A673 (cell line): ENCODE measurements at regions not wholly inside any gene's neighbourhood (a gene's known extent, or its start where the extent isn't known, plus 50 kb on each side); places are given as distances from the start of the nearest gene placed in this dataset.

ENCODE experiments used
- BruUV-seq: library from RNA; stranded (reverse); fragments of 400-500 nt; replicated peaks from 2 replicates; lab custom pipeline; 2021; lab: Mats Ljungman, UMichigan
- CTCF ChIA-PET: fragments of 300-600 bp; sonication (Branson Sonifier 250); formaldehyde crosslinking; loops from one replicate; lab custom pipeline; 2022; ENCODE audit warnings: antibody characterized with exemption; lab: Charles Lee
- POLR2A ChIA-PET: fragments of 300-600 bp; sonication (Branson Sonifier 250); formaldehyde crosslinking; loops from one replicate; lab custom pipeline; 2022; ENCODE audit warnings: antibody characterized with exemption; ENCODE audit not compliant: low non-redundant PET; lab: Charles Lee
- DNase-seq: peaks from one replicate; pipeline ENCODE4 v3.0.0-alpha.2; 2015; ENCODE audit warnings: low spot score
- H3K27ac ChIP-seq: fragments of 200-600 bp; sonication (generic); 2 replicates; pipeline ENCODE4 v1.5.1; 2016; ENCODE audit warnings: mixed run types, low read depth, mild to moderate bottlenecking, mixed read lengths, antibody characterized with exemption, low read length; ENCODE audit not compliant: poor library complexity, severe bottlenecking
- H3K27me3 ChIP-seq: fragments of 200-600 bp; sonication (generic); replicated peaks from 2 replicates; pipeline ENCODE4 v1.6.1; 2017; ENCODE audit warnings: mixed run types, low read depth, mild to moderate bottlenecking, mixed read lengths, antibody characterized with exemption, low read length; ENCODE audit not compliant: insufficient read depth, poor library complexity
- H3K36me3 ChIP-seq: fragments of 200-600 bp; sonication (generic); 2 replicates; pipeline ENCODE4 v1.6.1; 2016; ENCODE audit warnings: mixed run types, mild to moderate bottlenecking, mixed read lengths, antibody characterized with exemption, low read length; ENCODE audit not compliant: insufficient read depth, poor library complexity, severe bottlenecking
- H3K4me1 ChIP-seq: fragments of 200-600 bp; sonication (generic); 2 replicates; pipeline ENCODE4 v1.6.1; 2017; ENCODE audit warnings: mixed run types, mild to moderate bottlenecking, mixed read lengths, antibody characterized with exemption, low read length; ENCODE audit not compliant: insufficient read depth, poor library complexity, severe bottlenecking
- H3K4me3 ChIP-seq: fragments of 200-600 bp; sonication (generic); 2 replicates; pipeline ENCODE4 v1.5.1; 2016; ENCODE audit warnings: low read depth, mixed run types, mild to moderate bottlenecking, mixed read lengths, low read length; ENCODE audit not compliant: poor library complexity, severe bottlenecking
- H3K9me3 ChIP-seq: fragments of 200-600 bp; sonication (generic); 2 replicates; pipeline ENCODE4 v1.6.1; 2016; ENCODE audit warnings: mixed run types, low read depth, mild to moderate bottlenecking, mixed read lengths, antibody characterized with exemption, low read length; ENCODE audit not compliant: poor library complexity, severe bottlenecking
- EZH2 ChIP-seq: fragments of 200-600 bp; sonication (generic); IDR thresholded peaks from 2 replicates; pipeline ENCODE4 v1.6.1; 2017; ENCODE audit warnings: borderline replicate concordance, low read depth, mild to moderate bottlenecking, mixed read lengths, antibody characterized with exemption, low read length; ENCODE audit not compliant: poor library complexity, severe bottlenecking
- intact Hi-C: fragments of 100-400 bp; cut with micrococcal nuclease; formaldehyde crosslinking; loops from one replicate; pipeline ENCODE4 v1.10.0; 2022; ENCODE audit not compliant: unreplicated experiment
- TF ChIP-seq, protein P1 (sequence below): fragments of 300-800, 200-600 bp; sonication (generic); conservative IDR thresholded peaks from 2 replicates; pipeline ENCODE4 v1.5.1; 2017; ENCODE audit warnings: low read depth, mild to moderate bottlenecking, antibody characterized with exemption, low read length, moderate library complexity, mixed read lengths

DNA sequence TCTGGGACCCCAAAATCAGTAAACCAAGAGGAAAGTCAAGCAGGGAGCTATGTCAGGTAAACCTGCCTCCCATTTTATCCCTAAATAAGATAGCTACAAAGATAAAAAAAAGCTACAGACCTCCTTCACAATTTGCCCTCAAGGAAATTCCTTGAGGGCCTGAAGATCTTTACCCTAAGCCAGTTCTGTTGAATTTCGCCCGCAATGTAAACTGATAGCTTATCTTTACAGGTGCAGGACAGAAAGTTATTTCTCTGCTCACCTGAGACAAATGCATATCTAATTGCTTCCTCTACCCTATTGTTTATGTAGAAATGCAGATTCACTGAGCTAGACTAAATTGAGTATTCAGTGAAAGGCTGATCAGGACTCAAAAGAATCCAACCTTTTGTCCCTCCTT is 153.4 kb upstream of the CHRM3 start:
- Histone ChIP-seq H3K4me3 (no peak overlapping the region), H3K9me3 (no peaks in the 10 kb centered on the region), H3K27ac (no peak overlapping the region), H3K27me3 (no peaks in the 10 kb centered on the region), H3K4me1 (no peaks in the 10 kb centered on the region), H3K36me3 (no peaks in the 10 kb centered on the region)
- no peak for DNase-seq
- ChIA-PET POLR2A (no interaction called here), CTCF (no interaction called here)
- BruUV-seq: no TSS peak
- TF ChIP-seq, protein P1, sequence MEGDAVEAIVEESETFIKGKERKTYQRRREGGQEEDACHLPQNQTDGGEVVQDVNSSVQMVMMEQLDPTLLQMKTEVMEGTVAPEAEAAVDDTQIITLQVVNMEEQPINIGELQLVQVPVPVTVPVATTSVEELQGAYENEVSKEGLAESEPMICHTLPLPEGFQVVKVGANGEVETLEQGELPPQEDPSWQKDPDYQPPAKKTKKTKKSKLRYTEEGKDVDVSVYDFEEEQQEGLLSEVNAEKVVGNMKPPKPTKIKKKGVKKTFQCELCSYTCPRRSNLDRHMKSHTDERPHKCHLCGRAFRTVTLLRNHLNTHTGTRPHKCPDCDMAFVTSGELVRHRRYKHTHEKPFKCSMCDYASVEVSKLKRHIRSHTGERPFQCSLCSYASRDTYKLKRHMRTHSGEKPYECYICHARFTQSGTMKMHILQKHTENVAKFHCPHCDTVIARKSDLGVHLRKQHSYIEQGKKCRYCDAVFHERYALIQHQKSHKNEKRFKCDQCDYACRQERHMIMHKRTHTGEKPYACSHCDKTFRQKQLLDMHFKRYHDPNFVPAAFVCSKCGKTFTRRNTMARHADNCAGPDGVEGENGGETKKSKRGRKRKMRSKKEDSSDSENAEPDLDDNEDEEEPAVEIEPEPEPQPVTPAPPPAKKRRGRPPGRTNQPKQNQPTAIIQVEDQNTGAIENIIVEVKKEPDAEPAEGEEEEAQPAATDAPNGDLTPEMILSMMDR: no peak
- no peak for TF ChIP-seq EZH2
- intact Hi-C loops: no loop called here

DNA sequence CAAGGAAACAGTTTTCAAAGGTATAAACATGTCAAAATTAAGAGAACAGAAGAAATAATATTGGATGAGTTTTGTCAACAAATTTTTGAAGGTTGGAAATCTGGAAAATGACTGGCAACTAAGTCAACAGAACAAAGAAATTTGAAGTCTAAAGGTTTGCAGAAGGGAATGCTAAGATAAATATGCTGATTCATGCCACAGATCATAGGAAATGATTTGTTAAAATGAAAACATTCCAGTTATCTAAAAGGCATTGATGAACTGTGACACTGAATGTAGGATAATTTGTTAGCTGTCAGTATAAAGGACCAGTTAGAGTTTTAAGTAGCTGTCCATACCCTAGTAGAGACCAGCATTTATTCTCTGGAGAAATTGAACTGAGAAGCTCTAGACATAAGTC is 157.9 kb upstream of the CHRM3 start:
- intact Hi-C loops: no loop called here
- no peaks in the 10 kb centered on the region for H3K36me3 ChIP-seq
- H3K4me3 ChIP-seq: no peak overlapping the region
- POLR2A ChIA-PET: no interaction called here
- H3K27me3 ChIP-seq: no peaks in the 10 kb centered on the region
- BruUV-seq: no TSS peak
- H3K9me3 ChIP-seq: no peaks in the 10 kb centered on the region
- DNase-seq: no peak
- TF ChIP-seq, protein P1: no peak
- no peak for TF ChIP-seq EZH2
- no peak overlapping the region for H3K27ac ChIP-seq
- H3K4me1 ChIP-seq: no peaks in the 10 kb centered on the region
- CTCF ChIA-PET: no interaction called here

DNA sequence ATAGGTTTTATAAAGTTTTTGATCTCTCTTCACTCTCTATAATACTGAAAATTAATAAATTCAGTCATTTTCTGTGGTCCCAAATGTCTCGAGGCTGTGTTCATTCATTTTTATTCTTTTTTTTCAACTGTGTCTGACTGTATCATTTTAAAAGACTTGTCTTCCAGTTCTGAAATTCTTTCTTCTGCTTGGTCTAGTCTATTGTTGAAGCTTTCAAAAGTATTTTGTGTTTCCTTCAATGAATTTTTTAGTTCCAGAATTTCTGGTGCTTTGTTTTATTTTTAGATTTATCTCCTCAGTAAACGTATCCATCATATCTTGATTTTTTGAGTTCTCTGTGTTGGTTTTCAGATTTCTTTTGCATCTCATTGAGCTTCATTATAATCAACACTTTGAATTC is 161.0 kb upstream of the CHRM3 start:
- Histone ChIP-seq H3K9me3 (no peaks in the 10 kb centered on the region), H3K4me1 (no peaks in the 10 kb centered on the region), H3K27me3 (no peaks in the 10 kb centered on the region), H3K27ac (no peak overlapping the region), H3K36me3 (no peaks in the 10 kb centered on the region), H3K4me3 (no peak overlapping the region)
- TF ChIP-seq, protein P1: no peak
- TF ChIP-seq EZH2: no peak
- DNase-seq: no peak
- CTCF ChIA-PET: no interaction called here
- POLR2A ChIA-PET: no interaction called here
- intact Hi-C loops: no loop called here
- no TSS peak for BruUV-seq
